GM12878 (cell line): ENCODE measurements at regions not wholly inside any gene's neighbourhood (a gene's known extent, or its start where the extent isn't known, plus 50 kb on each side); places are given as distances from the start of the nearest gene placed in this dataset.

ENCODE experiments used
- ATAC-seq: fragments of 200-7000 bp; cut with Tn5 transposase; 3 replicates; pipeline ENCODE4 v1.9.1; 2020; ENCODE audit warnings: mild to moderate bottlenecking, moderate library complexity
- BruUV-seq: library from RNA; stranded (reverse); fragments of 400-500 nt; replicated peaks from 2 replicates; lab custom pipeline; 2021; lab: Mats Ljungman, UMichigan
- CTCF ChIA-PET: fragments of 300-600 bp; sonication (Branson Sonifier 250); formaldehyde crosslinking; extraction: SDS; loops from one replicate; lab custom pipeline; 2021; ENCODE audit warnings: inconsistent platforms; lab: Yijun Ruan, JAX
- POLR2A ChIA-PET: fragments of 350-600 bp; formaldehyde crosslinking; extraction: SDS; loops from one replicate; lab custom pipeline; 2021; ENCODE audit warnings: inconsistent platforms; lab: Charles Lee
- RAD21 ChIA-PET: fragments of 300-600 bp; sonication (Branson Sonifier 250); formaldehyde crosslinking; loops from one replicate; lab custom pipeline; 2023; ENCODE audit warnings: antibody characterized with exemption; ENCODE audit not compliant: unreplicated experiment; lab: Charles Lee
- SMC1A ChIA-PET: fragments of 300-600 bp; sonication (Branson Sonifier 250); formaldehyde crosslinking; loops from one replicate; lab custom pipeline; 2023; ENCODE audit not compliant: unreplicated experiment, uncharacterized antibody; lab: Charles Lee
- DNase-seq: peaks from one replicate; pipeline ENCODE4 v3.0.0-alpha.2; 2011; ENCODE audit warnings: low read depth, low spot score
- FAIRE-seq: peaks from 3 replicates; lab custom pipeline; 2011; peaks lifted over from hg19 to GRCh38; lab: Jason Lieb, UNC
- H2AFZ ChIP-seq: 2 replicates; pipeline ENCODE4 v1.6.0; 2011; ENCODE audit warnings: low read depth, low read length, control low read depth; ENCODE audit not compliant: control insufficient read depth
- H3K27ac ChIP-seq: 2 replicates; pipeline ENCODE4 v1.5.1; 2011; ENCODE audit warnings: control low read depth; ENCODE audit not compliant: control insufficient read depth, insufficient read depth
- H3K27me3 ChIP-seq, 2 experiments: replicated peaks in 1 of 2; 2 replicates each; pipeline versions ENCODE4 v1.6.0 to v1.6.1; 2011; ENCODE audit warnings: low read length in 1 of 2; ENCODE audit not compliant: control insufficient read depth in 2 of 2, insufficient read depth in 2 of 2
- H3K36me3 ChIP-seq, 2 experiments: 2 replicates each; pipeline ENCODE4 v1.5.1; 2011; ENCODE audit warnings: low read length in 1 of 2; ENCODE audit not compliant: control insufficient read depth in 2 of 2, insufficient read depth in 2 of 2
- H3K4me1 ChIP-seq: 2 replicates; pipeline ENCODE4 v1.6.1; 2011; ENCODE audit warnings: mild to moderate bottlenecking, low read length, moderate library complexity, mixed read lengths; ENCODE audit not compliant: control insufficient read depth, insufficient read depth
- H3K4me2 ChIP-seq: 2 replicates; pipeline ENCODE4 v1.6.0; 2011; ENCODE audit warnings: control low read depth; ENCODE audit not compliant: control insufficient read depth, insufficient read depth
- H3K4me3 ChIP-seq: fragments of 200-600 bp; sonication (generic); 2 replicates; pipeline ENCODE4 v1.5.1; 2016
- H3K79me2 ChIP-seq: 2 replicates; pipeline ENCODE4 v1.6.0; 2011; ENCODE audit warnings: low read length; ENCODE audit not compliant: control insufficient read depth, insufficient read depth
- H3K9ac ChIP-seq: 2 replicates; pipeline ENCODE4 v1.8.0; 2011; ENCODE audit warnings: low read length, control low read depth, mixed read lengths; ENCODE audit not compliant: control insufficient read depth, insufficient read depth
- H3K9me3 ChIP-seq: replicated peaks from 3 replicates; pipeline ENCODE4 v1.5.1; 2011; ENCODE audit warnings: mild to moderate bottlenecking, low read length; ENCODE audit not compliant: control insufficient read depth, insufficient read depth
- H4K20me1 ChIP-seq: 2 replicates; pipeline ENCODE4 v1.6.0; 2011; ENCODE audit not compliant: control insufficient read depth, insufficient read depth
- EGR1 ChIP-seq, 2 experiments: IDR thresholded peaks; 1 replicate in 1 of 2; 2 replicates in 1 of 2; pipeline ENCODE4 v1.6.1; 2011 to 2012; ENCODE audit warnings: low read depth in 2 of 2, low read length in 2 of 2, borderline replicate concordance in 1 of 2, mild to moderate bottlenecking in 1 of 2, moderate library complexity in 1 of 2
- EP300 ChIP-seq, 2 experiments: fragments of 150-350 bp in 1 of 2; IDR thresholded peaks; 2 replicates each; pipeline ENCODE4 v1.6.1; 2011 to 2012; ENCODE audit warnings: low read depth in 2 of 2, low read length in 2 of 2, borderline replicate concordance in 1 of 2, improper control_type of control experiment in 1 of 2, inconsistent platforms in 1 of 2; ENCODE audit not compliant: control insufficient read depth in 1 of 2
- FOXM1 ChIP-seq: IDR thresholded peaks from 2 replicates; pipeline ENCODE4 v1.6.1; 2012; ENCODE audit warnings: low read depth, mild to moderate bottlenecking, inconsistent platforms, low read length, moderate library complexity
- JUND ChIP-seq: IDR thresholded peaks from 2 replicates; pipeline ENCODE4 v1.6.1; 2012; ENCODE audit warnings: low read depth, mild to moderate bottlenecking, low read length, improper control_type of control experiment, moderate library complexity
- SMARCA5 ChIP-seq: fragments of 450-650 bp; IDR thresholded peaks from 2 replicates; pipeline ENCODE4 v1.6.1; 2017; ENCODE audit warnings: mild to moderate bottlenecking
- STAT1 ChIP-seq: fragments of 450-650 bp; conservative IDR thresholded peaks from 2 replicates; pipeline ENCODE4 v1.6.1; 2014; ENCODE audit warnings: antibody characterized with exemption, mild to moderate bottlenecking
- SUZ12 ChIP-seq: fragments of 200-600 bp; sonication (generic); IDR thresholded peaks from one replicate; pipeline ENCODE4 v1.6.1; 2018; ENCODE audit warnings: antibody characterized with exemption, mild to moderate bottlenecking; ENCODE audit not compliant: unreplicated experiment
- YBX1 ChIP-seq: fragments of 450-650 bp; IDR thresholded peaks from 2 replicates; pipeline ENCODE4 v1.6.1; 2016; ENCODE audit warnings: antibody characterized with exemption
- ZNF207 ChIP-seq: fragments of 450-650 bp; IDR thresholded peaks from 2 replicates; pipeline ENCODE4 v1.6.1; 2014; ENCODE audit warnings: antibody characterized with exemption, mild to moderate bottlenecking, borderline replicate concordance
- ZNF24 ChIP-seq: fragments of 450-650 bp; IDR thresholded peaks from 2 replicates; pipeline ENCODE4 v1.6.1; 2017; ENCODE audit warnings: antibody characterized with exemption, mild to moderate bottlenecking
- WGBS: methylation state at CpG from one replicate; pipeline ENCODE4 v1.1.6; 2016; ENCODE audit warnings: low lambda C conversion rate; ENCODE audit not compliant: insufficient replicate concordance, insufficient coverage; ENCODE audit errors: missing lambda C conversion rate; 5-methylcytosine and 5-hydroxymethylcytosine counted together
- in situ Hi-C: fragments of 300-500 bp; cut with MboI; formaldehyde crosslinking; loops from 9 replicates; pipeline ENCODE4 v1.14.3; 2018; ENCODE audit warnings: mixed read lengths
- intact Hi-C: fragments of 100-400 bp; cut with micrococcal nuclease; formaldehyde crosslinking; loops from one replicate; pipeline ENCODE4 v1.14.2; 2022; ENCODE audit not compliant: unreplicated experiment
- TF ChIP-seq, protein P1 (sequence below): fragments of 450-650 bp; formaldehyde crosslinking; IDR thresholded peaks from 2 replicates; pipeline ENCODE4 v1.4.0; 2022; ENCODE audit warnings: mild to moderate bottlenecking, moderate library complexity
- TF ChIP-seq, protein P2 (sequence below): IDR thresholded peaks from 2 replicates; pipeline ENCODE4 v1.6.1; 2012; ENCODE audit warnings: low read depth, low read length, improper control_type of control experiment

DNA sequence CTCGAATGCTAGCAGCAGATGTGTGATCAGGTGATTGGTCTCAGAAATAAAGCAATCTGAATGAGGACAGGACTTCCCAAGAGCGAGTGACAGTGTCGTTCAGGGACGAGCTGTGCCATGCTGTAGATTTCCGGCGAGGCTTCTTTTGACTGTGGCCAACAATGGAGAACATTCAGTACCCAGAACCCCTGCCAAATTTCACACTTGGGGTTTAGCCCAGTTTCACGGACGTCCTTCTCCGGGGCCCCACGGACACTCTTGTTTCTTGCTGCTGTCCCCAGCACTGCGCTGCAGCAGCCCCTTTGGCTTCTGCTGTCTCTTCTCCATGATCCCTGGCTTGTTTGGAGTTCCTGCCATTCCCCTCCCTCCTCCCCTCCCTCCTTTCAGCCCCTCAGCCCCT is 115.1 kb upstream of the GRAMD1B start:
- DNase-seq (no peak), ATAC-seq (no peak), FAIRE-seq (no peak)
- TF ChIP-seq, protein P1, sequence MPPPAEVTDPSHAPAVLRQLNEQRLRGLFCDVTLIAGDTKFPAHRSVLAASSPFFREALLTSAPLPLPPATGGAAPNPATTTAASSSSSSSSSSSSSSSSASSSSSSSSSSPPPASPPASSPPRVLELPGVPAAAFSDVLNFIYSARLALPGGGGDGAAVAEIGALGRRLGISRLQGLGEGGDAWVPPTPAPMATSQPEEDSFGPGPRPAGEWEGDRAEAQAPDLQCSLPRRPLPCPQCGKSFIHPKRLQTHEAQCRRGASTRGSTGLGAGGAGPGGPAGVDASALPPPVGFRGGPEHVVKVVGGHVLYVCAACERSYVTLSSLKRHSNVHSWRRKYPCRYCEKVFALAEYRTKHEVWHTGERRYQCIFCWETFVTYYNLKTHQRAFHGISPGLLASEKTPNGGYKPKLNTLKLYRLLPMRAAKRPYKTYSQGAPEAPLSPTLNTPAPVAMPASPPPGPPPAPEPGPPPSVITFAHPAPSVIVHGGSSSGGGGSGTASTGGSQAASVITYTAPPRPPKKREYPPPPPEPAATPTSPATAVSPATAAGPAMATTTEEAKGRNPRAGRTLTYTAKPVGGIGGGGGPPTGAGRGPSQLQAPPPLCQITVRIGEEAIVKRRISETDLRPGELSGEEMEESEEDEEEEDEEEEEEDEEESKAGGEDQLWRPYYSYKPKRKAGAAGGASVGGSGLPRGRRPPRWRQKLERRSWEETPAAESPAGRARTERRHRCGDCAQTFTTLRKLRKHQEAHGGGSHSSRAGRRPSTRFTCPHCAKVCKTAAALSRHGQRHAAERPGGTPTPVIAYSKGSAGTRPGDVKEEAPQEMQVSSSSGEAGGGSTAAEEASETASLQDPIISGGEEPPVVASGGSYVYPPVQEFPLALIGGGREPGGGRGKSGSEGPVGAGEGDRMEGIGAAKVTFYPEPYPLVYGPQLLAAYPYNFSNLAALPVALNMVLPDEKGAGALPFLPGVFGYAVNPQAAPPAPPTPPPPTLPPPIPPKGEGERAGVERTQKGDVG (CRISPR knock-in tag), result no peak
- TF ChIP-seq STAT1 (no peak), SUZ12 (no peak), ZNF24 (no peak), EGR1 (IDR thresholded peaks at IDR 0.05; ENCODE audit: borderline replicate concordance in 1 of 2, low read depth in 2 of 2, low read length in 2 of 2) (no peak), JUND (no peak), SMARCA5 (no peak), YBX1 (no peak), EP300 (IDR thresholded peaks at IDR 0.05; ENCODE audit: borderline replicate concordance in 1 of 2, control insufficient read depth in 1 of 2, low read depth in 2 of 2, low read length in 2 of 2) (no peak), FOXM1 (no peak), ZNF207 (no peak)
- TF ChIP-seq, protein P2, sequence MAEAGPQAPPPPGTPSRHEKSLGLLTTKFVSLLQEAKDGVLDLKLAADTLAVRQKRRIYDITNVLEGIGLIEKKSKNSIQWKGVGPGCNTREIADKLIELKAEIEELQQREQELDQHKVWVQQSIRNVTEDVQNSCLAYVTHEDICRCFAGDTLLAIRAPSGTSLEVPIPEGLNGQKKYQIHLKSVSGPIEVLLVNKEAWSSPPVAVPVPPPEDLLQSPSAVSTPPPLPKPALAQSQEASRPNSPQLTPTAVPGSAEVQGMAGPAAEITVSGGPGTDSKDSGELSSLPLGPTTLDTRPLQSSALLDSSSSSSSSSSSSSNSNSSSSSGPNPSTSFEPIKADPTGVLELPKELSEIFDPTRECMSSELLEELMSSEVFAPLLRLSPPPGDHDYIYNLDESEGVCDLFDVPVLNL, result no peak
- no peak overlapping the region; the same call in 1 of the 2 replicates for H2AFZ ChIP-seq
- WGBS, result 64% methylated on average over 11 of the region's 11 CpGs
- no peaks in the 10 kb centered on the region for H3K27me3 ChIP-seq
- H4K20me1 ChIP-seq, result no peaks in the 10 kb centered on the region
- H3K4me3 ChIP-seq, result no peak overlapping the region
- no peak overlapping the region for H3K9ac ChIP-seq
- ChIA-PET POLR2A (no interaction called here), CTCF (no interaction called here), SMC1A (interaction anchor here (1.2 kb wide), 1 partner anchor 14 kb away, joined by 3 read pairs; no protein-coding TSS in a partner anchor), RAD21 (no interaction called here)
- in situ Hi-C loops, result no loop called here
- H3K27ac ChIP-seq, result no peak overlapping the region
- no peaks in the 10 kb centered on the region for H3K9me3 ChIP-seq
- H3K36me3 ChIP-seq, result no peaks in the 10 kb centered on the region
- no TSS peak for BruUV-seq
- H3K4me2 ChIP-seq, result no peak overlapping the region
- no peaks in the 10 kb centered on the region for H3K79me2 ChIP-seq
- H3K4me1 ChIP-seq, result no peaks in the 10 kb centered on the region
- intact Hi-C loops, result no loop called here
